ENCODE measurements at regions not wholly inside any gene's neighbourhood (a gene's known extent, or its start where the extent isn't known, plus 50 kb on each side); places are given as distances from the start of the nearest gene placed in this dataset.

DNA sequence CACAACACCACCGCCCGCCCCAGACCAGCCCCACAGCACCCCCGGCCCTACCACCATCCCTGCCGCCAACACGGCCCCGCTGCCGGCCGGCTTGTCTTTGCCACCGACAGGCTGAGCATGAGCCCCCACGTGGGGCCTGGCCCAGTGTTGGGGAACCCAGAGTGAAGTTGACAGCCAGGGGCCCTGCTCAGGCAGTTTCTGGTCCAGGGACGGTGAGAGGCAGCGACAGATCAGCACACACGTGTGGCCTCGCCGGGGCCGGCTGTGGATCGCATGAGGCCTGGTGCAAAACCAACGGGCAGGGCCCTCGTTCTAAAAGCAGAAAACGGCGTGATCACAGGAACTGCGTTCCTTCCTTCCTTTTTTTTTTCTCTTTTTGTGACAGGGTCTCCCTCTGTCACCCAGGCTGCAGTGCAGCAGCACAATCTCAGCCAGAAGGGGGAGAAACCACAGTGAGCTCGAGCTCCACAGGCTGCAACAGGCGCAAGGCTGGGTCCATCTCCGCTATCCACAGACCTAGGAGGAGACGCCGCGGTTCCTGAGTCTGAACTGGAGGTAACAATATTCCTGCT is 50.5 kb upstream of the FBRSL1 start:
- H3K9me3 Mint-ChIP-seq: no peaks in the 10 kb centered on the region

GRCh38 chr12:132438726-132439125 is 51.2 kb upstream of the FBRSL1 start:
- Mint-ChIP-seq H3K36me3 (no peaks in the 10 kb centered on the region), H3K27me3 (ENCODE audit: low read depth) (peaks cover 52% of the 10 kb centered on the region), H3K9me3 (no peaks in the 10 kb centered on the region), H3K4me1 (peaks cover 3% of the 10 kb centered on the region), H3K4me3 (no peak overlapping the region), H3K27ac (no peak overlapping the region)
- no peak for DNase-seq (ENCODE audit: low spot score in 2 of 2, unreplicated experiment in 2 of 2)
- no peak for TF ChIP-seq CTCF (IDR thresholded peaks at IDR 0.05; ENCODE audit: unreplicated experiment)

More for the DNA sequence above, 50.5 kb upstream of the FBRSL1 start:
- H3K4me3 Mint-ChIP-seq: no peak overlapping the region
- no peak overlapping the region for H3K27ac Mint-ChIP-seq
- H3K36me3 Mint-ChIP-seq: no peaks in the 10 kb centered on the region
- TF ChIP-seq CTCF (IDR thresholded peaks at IDR 0.05; ENCODE audit: unreplicated experiment): no peak
- H3K4me1 Mint-ChIP-seq: peaks cover 3% of the 10 kb centered on the region
- H3K27me3 Mint-ChIP-seq (ENCODE audit: low read depth): peaks cover 50% of the 10 kb centered on the region
- no peak for DNase-seq (ENCODE audit: low spot score in 2 of 2, unreplicated experiment in 2 of 2)

DNA sequence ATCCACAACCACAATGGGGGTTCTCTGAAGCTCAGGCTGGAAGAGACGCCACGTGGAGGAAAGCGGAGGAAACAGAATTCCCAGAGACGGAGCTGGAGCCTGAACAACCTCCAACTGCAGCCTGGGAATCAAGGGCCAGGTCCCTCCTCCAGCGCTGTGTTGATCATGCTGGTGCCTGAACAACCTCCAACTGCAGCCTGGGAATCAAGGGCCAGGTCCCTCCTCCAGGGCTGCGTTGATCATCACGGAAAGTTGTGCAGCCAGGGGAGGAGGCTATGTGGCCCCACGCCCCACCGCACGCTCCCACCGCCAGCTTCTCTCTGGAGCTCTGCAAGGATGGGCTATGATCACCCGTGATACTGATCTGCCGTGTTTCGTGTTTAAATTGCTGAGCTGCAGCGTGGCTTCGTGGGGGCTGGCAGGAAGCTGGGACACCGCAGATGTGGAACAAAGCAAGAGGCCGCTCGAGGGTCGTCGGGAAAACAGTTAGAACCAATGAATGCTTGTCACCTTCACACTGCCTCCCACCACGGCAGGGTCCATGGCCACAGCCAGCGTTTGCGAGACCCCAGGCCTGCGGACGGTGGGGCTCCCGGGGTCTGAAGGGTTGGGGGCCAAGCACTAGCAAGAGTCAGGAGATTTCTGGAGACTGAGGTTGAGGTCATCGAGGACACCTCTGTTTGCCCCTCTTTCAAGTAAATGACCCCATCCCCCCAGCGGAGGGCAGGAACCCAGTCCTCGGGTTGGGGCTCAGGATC is 51.8 kb upstream of the FBRSL1 start:
- Mint-ChIP-seq H3K9me3 (no peaks in the 10 kb centered on the region), H3K36me3 (no peaks in the 10 kb centered on the region), H3K4me3 (no peak overlapping the region), H3K4me1 (peaks cover 5% of the 10 kb centered on the region), H3K27me3 (ENCODE audit: low read depth) (peaks cover 50% of the 10 kb centered on the region), H3K27ac (no peak overlapping the region)
- TF ChIP-seq CTCF (IDR thresholded peaks at IDR 0.05; ENCODE audit: unreplicated experiment): no peak
- DNase-seq (ENCODE audit: low spot score in 2 of 2, unreplicated experiment in 2 of 2): no peak

DNA sequence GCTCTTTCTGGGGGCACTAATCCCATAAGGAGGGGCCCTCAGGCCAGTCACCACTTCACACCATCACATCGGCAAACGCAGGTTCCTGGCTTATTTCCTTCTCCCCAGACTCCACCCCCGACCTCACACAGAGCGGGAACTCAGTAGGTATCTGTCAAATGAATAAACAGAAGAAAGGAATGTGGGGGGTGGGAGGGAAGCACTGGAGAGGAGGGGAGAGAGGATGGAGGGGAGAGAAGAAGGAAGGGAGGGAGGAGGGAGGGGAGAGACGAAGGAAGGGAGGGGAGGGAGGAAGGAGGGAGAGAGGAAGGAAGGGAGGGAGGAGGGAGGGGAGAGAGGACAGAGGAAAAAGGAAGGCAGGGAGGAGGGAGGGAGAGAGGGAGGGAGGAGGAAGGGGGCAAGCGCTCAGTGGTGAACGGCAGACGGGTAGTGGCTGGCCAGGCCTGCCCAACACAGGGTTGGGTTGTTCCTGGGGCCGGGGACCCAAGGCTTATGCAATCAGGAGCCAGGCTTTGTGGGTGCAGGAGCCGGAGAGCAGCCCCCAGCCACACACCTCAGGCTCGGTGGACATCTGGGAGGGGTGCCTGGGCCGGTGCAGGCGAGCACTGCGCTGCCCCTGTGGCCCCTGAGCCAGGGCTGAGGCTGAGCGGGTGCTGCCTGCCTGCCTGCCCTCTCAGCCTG is 52.6 kb upstream of the FBRSL1 start:
- no peak for DNase-seq (ENCODE audit: low spot score in 2 of 2, unreplicated experiment in 2 of 2)
- peaks cover 50% of the 10 kb centered on the region for H3K27me3 Mint-ChIP-seq (ENCODE audit: low read depth)
- H3K4me3 Mint-ChIP-seq: no peak overlapping the region

GRCh38 chr12:132436791-132437251 is 53.1 kb upstream of the FBRSL1 start:
- no peak for DNase-seq (ENCODE audit: low spot score in 2 of 2, unreplicated experiment in 2 of 2)
- Mint-ChIP-seq H3K4me3 (no peak overlapping the region), H3K27ac (no peak overlapping the region), H3K9me3 (no peaks in the 10 kb centered on the region), H3K36me3 (no peaks in the 10 kb centered on the region), H3K4me1 (peaks cover 9% of the 10 kb centered on the region), H3K27me3 (ENCODE audit: low read depth) (peaks cover 52% of the 10 kb centered on the region)
- no peak for TF ChIP-seq CTCF (IDR thresholded peaks at IDR 0.05; ENCODE audit: unreplicated experiment)

More for the DNA sequence above, 52.6 kb upstream of the FBRSL1 start:
- Mint-ChIP-seq H3K9me3 (no peaks in the 10 kb centered on the region), H3K4me1 (peaks cover 9% of the 10 kb centered on the region), H3K36me3 (no peaks in the 10 kb centered on the region), H3K27ac (no peak overlapping the region)
- TF ChIP-seq CTCF (IDR thresholded peaks at IDR 0.05; ENCODE audit: unreplicated experiment): no peak

All from mesothelial cell of epicardium (in vitro differentiated cells).